CD14-positive monocyte (primary cell): ENCODE measurements at regions not wholly inside any gene's neighbourhood (a gene's known extent, or its start where the extent isn't known, plus 50 kb on each side); places are given as distances from the start of the nearest gene placed in this dataset.

Experiments used
- DNase-seq, 3 donors: peaks; one replicate each; pipeline ENCODE4 v3.0.0-alpha.2; 2011 to 2022
- H2AFZ ChIP-seq: 2 replicates; pipeline ENCODE4 v1.6.0; 2012; ENCODE audit warnings: mild to moderate bottlenecking, low read depth, low read length, inconsistent platforms; ENCODE audit not compliant: insufficient read depth, poor library complexity, severe bottlenecking
- H3K27ac ChIP-seq, 2 donors: 1 replicate in 1 of 2; 2 replicates in 1 of 2; pipeline ENCODE4 v1.5.1; 2012 to 2013; ENCODE audit warnings: low read length in 2 of 2, control low read depth in 1 of 2, inconsistent platforms in 1 of 2, low read depth in 1 of 2, mild to moderate bottlenecking in 1 of 2
- H3K27me3 ChIP-seq, 2 donors: one replicate each; pipeline versions ENCODE4 v1.6.0 to v1.6.1; 2011 to 2013; ENCODE audit warnings: low read length in 2 of 2; ENCODE audit not compliant: control insufficient read depth in 2 of 2, insufficient read depth in 2 of 2
- H3K36me3 ChIP-seq, 2 donors: replicated peaks in 1 of 2; 1 replicate in 1 of 2; 2 replicates in 1 of 2; pipeline versions ENCODE4 v1.5.1 to v1.6.1; 2012 to 2013; ENCODE audit warnings: low read length in 2 of 2, control low read depth in 1 of 2, inconsistent platforms in 1 of 2, mild to moderate bottlenecking in 1 of 2; ENCODE audit not compliant: insufficient read depth in 2 of 2, control insufficient read depth in 1 of 2
- H3K4me1 ChIP-seq, 2 donors: 1 replicate in 1 of 2; 2 replicates in 1 of 2; pipeline versions ENCODE4 v1.5.1 to v1.6.1; 2012 to 2013; ENCODE audit warnings: low read length in 2 of 2, control low read depth in 1 of 2, inconsistent platforms in 1 of 2, mild to moderate bottlenecking in 1 of 2, moderate library complexity in 1 of 2; ENCODE audit not compliant: insufficient read depth in 2 of 2, control insufficient read depth in 1 of 2
- H3K4me2 ChIP-seq: replicated peaks from 2 replicates; pipeline ENCODE3; 2012; ENCODE audit warnings: low read length, moderate library complexity, mild to moderate bottlenecking; ENCODE audit not compliant: poor library complexity, severe bottlenecking; ENCODE audit errors: extremely low read depth
- H3K4me3 ChIP-seq, 3 experiments: fragments of 200-600 bp in 1 of 3; sonication (generic) in 1 of 3; replicated peaks in 1 of 3; 1 replicate in 2 of 3; 2 replicates in 1 of 3; pipeline ENCODE4 v1.5.1; 2011 to 2013; ENCODE audit warnings: low read length in 3 of 3, mild to moderate bottlenecking in 3 of 3, control low read depth in 2 of 3, low read depth in 2 of 3, inconsistent platforms in 1 of 3, moderate library complexity in 1 of 3
- H3K79me2 ChIP-seq: 2 replicates; pipeline ENCODE4 v1.6.0; 2012; ENCODE audit warnings: mild to moderate bottlenecking, control low read depth, inconsistent platforms, low read length, moderate library complexity; ENCODE audit not compliant: insufficient read depth
- H3K9ac ChIP-seq: 2 replicates; pipeline ENCODE4 v1.6.0; 2017; ENCODE audit warnings: low read length, mild to moderate bottlenecking; ENCODE audit not compliant: insufficient read depth, poor library complexity, severe bottlenecking
- H3K9me3 ChIP-seq, 2 donors: replicated peaks in 1 of 2; 1 replicate in 1 of 2; 2 replicates in 1 of 2; pipeline versions ENCODE4 v1.5.1 to v1.6.1; 2012 to 2013; ENCODE audit warnings: low read length in 2 of 2, control low read depth in 1 of 2; ENCODE audit not compliant: control insufficient read depth in 1 of 2, insufficient read depth in 1 of 2
- H4K20me1 ChIP-seq: 2 replicates; pipeline ENCODE4 v1.6.0; 2012; ENCODE audit warnings: mild to moderate bottlenecking, low read length, control low read depth, moderate library complexity; ENCODE audit not compliant: insufficient read depth
- H3K27ac Mint-ChIP-seq, 7 donors: one replicate each; pipeline ENCODE4 v1.8.0; 2020; ENCODE audit warnings: mild to moderate bottlenecking in 7 of 7, mixed read lengths in 7 of 7, moderate library complexity in 6 of 7, inconsistent platforms in 2 of 7
- H3K27me3 Mint-ChIP-seq, 3 donors: one replicate each; pipeline ENCODE4 v1.8.0; 2021 to 2022; ENCODE audit warnings: low read depth in 3 of 3, mild to moderate bottlenecking in 3 of 3, mixed read lengths in 3 of 3, moderate library complexity in 3 of 3, inconsistent platforms in 1 of 3
- H3K36me3 Mint-ChIP-seq, 2 donors: one replicate each; pipeline ENCODE4 v1.8.0; 2020; ENCODE audit warnings: mixed read lengths in 2 of 2, inconsistent platforms in 1 of 2, mild to moderate bottlenecking in 1 of 2
- H3K4me1 Mint-ChIP-seq: one replicate; pipeline ENCODE4 v1.8.0; 2020; ENCODE audit warnings: mild to moderate bottlenecking, mixed read lengths
- H3K4me3 Mint-ChIP-seq, 2 donors: one replicate each; pipeline ENCODE4 v1.8.0; 2020; ENCODE audit warnings: mild to moderate bottlenecking in 2 of 2, mixed read lengths in 2 of 2, moderate library complexity in 1 of 2
- H3K9me3 Mint-ChIP-seq, 7 donors: one replicate each; pipeline ENCODE4 v1.8.0; 2020 to 2022; ENCODE audit warnings: mixed read lengths in 7 of 7, mild to moderate bottlenecking in 6 of 7, moderate library complexity in 6 of 7, inconsistent platforms in 2 of 7
- WGBS: methylation state at CpG from one replicate; pipeline ENCODE4 v1.1.5; 2013; ENCODE audit warnings: missing lambda C conversion rate; ENCODE audit not compliant: insufficient coverage; 5-methylcytosine and 5-hydroxymethylcytosine counted together
- intact Hi-C, 2 donors: fragments of 100-400 bp; cut with micrococcal nuclease; formaldehyde crosslinking; loops; one replicate each; pipeline versions ENCODE4 v1.15.0 to v1.15.1; 2023
- TF ChIP-seq, protein P1 (sequence below): fragments of 200-600 bp; IDR thresholded peaks from one replicate; pipeline ENCODE4 v1.8.0; 2022; ENCODE audit warnings: antibody characterized with exemption, mild to moderate bottlenecking

DNA sequence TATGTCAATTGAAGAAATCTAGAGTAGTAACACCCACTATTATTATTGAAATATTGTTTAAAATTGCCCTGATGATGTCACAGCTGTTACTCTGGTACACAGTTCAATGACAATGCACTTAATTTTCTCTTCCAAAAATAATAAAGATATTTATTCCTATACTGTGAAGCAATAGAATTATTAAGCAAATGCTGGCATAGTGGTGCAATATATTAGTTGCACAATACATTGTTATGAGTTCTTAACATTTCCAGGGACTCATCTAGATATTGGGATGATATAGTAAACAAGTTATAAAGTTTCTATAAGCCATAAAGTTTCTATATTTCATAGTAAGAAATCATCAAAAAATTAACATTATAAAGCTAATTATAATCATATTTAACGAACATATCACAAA, 897.8 kb downstream of the LRFN5 start:
- H3K4me1 Mint-ChIP-seq: no peaks in the 10 kb centered on the region
- Histone ChIP-seq H3K27me3 (no peaks in the 10 kb centered on the region), H3K79me2 (no peaks in the 10 kb centered on the region), H3K9ac (no peak overlapping the region), H3K4me1 (no peaks in the 10 kb centered on the region), H3K4me2 (no peak overlapping the region), H2AFZ (no peak overlapping the region), H3K9me3 (peaks cover 0 to 13% of the 10 kb centered on the region in 2 donors), H3K27ac (no peak overlapping the region), H3K36me3 (no peaks in the 10 kb centered on the region), H3K4me3 (no peak overlapping the region), H4K20me1 (no peaks in the 10 kb centered on the region)
- H3K27me3 Mint-ChIP-seq: no peaks in the 10 kb centered on the region
- TF ChIP-seq, protein P1, sequence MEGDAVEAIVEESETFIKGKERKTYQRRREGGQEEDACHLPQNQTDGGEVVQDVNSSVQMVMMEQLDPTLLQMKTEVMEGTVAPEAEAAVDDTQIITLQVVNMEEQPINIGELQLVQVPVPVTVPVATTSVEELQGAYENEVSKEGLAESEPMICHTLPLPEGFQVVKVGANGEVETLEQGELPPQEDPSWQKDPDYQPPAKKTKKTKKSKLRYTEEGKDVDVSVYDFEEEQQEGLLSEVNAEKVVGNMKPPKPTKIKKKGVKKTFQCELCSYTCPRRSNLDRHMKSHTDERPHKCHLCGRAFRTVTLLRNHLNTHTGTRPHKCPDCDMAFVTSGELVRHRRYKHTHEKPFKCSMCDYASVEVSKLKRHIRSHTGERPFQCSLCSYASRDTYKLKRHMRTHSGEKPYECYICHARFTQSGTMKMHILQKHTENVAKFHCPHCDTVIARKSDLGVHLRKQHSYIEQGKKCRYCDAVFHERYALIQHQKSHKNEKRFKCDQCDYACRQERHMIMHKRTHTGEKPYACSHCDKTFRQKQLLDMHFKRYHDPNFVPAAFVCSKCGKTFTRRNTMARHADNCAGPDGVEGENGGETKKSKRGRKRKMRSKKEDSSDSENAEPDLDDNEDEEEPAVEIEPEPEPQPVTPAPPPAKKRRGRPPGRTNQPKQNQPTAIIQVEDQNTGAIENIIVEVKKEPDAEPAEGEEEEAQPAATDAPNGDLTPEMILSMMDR: no peak
- H3K27ac Mint-ChIP-seq: no peak overlapping the region
- intact Hi-C loops: no loop called here
- H3K4me3 Mint-ChIP-seq: no peak overlapping the region
- WGBS: no CpG with 5 or more reads among the region's 1 CpG
- no peak for DNase-seq
- H3K9me3 Mint-ChIP-seq: peaks cover 4 to 18% (median 6%) of the 10 kb centered on the region in 7 donors
- no peaks in the 10 kb centered on the region for H3K36me3 Mint-ChIP-seq

DNA sequence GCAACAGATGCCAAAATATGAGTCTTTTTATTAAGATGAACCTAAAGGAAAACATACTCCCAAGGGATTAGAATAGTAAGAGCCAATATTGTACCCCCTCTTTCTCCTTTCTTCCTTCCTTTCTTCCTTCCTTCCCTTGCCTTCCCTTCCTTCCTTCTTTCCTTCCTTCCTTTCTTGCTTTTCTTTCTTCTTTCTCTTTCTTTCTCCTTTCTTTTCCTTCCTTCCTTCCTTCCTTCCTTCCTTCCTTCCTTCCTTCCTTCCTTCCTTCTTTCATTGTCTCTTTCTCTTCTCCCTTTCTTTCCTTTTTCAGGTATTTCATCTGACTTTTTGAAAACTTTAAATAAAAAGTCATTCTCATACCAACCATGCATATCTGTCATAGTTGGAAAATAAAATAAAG, 892.5 kb downstream of the LRFN5 start:
- H3K9ac ChIP-seq: no peak overlapping the region
- H3K9me3 Mint-ChIP-seq: peaks cover 2 to 6% (median 3%) of the 10 kb centered on the region in 7 donors
- no peak overlapping the region for H3K4me2 ChIP-seq
- no peak for DNase-seq
- no peaks in the 10 kb centered on the region for H3K4me1 ChIP-seq
- H3K4me3 Mint-ChIP-seq: no peak overlapping the region
- H3K27ac Mint-ChIP-seq: no peak overlapping the region
- intact Hi-C loops: no loop called here
- no peak overlapping the region for H3K4me3 ChIP-seq
- no peaks in the 10 kb centered on the region for H3K79me2 ChIP-seq
- H3K27me3 ChIP-seq: no peaks in the 10 kb centered on the region
- H3K4me1 Mint-ChIP-seq: no peaks in the 10 kb centered on the region
- TF ChIP-seq, protein P1: no peak
- H3K36me3 Mint-ChIP-seq: no peaks in the 10 kb centered on the region
- H3K27ac ChIP-seq: no peak overlapping the region
- H3K36me3 ChIP-seq: no peaks in the 10 kb centered on the region
- no peak overlapping the region for H2AFZ ChIP-seq
- H4K20me1 ChIP-seq: no peaks in the 10 kb centered on the region
- peaks cover 0 to 1% (median 0%) of the 10 kb centered on the region in 3 donors for H3K27me3 Mint-ChIP-seq
- peaks cover 0 to 4% of the 10 kb centered on the region in 2 donors for H3K9me3 ChIP-seq
